HL-60 (cell line): ENCODE measurements at regions not wholly inside any gene's neighbourhood (a gene's known extent, or its start where the extent isn't known, plus 50 kb on each side); places are given as distances from the start of the nearest gene placed in this dataset.

ENCODE experiments used
- DNase-seq, 2 experiments: peaks; one replicate each; pipeline ENCODE4 v3.0.0-alpha.2; 2010 to 2020; ENCODE audit warnings: low read depth in 1 of 2, low spot score in 1 of 2
- H3K27ac ChIP-seq: fragments of 250-450 bp; sonication (Bioruptor Pico); replicated peaks from 2 replicates; pipeline ENCODE4 v1.5.1; 2020; ENCODE audit warnings: mild to moderate bottlenecking, moderate library complexity
- H3K27me3 ChIP-seq: fragments of 250-450 bp; sonication (Bioruptor Pico); 2 replicates; pipeline ENCODE4 v1.5.1; 2021; ENCODE audit warnings: mild to moderate bottlenecking, moderate library complexity; ENCODE audit not compliant: insufficient read depth, poor library complexity, severe bottlenecking
- H3K4me3 ChIP-seq: replicated peaks from 2 replicates; pipeline ENCODE4 v1.5.1; 2011; ENCODE audit warnings: mild to moderate bottlenecking, control low read depth, low read length; ENCODE audit not compliant: insufficient read depth
- CTCF ChIP-seq: IDR thresholded peaks from one replicate; pipeline ENCODE4 v1.5.1; 2011; ENCODE audit warnings: low read length, control low read depth, inconsistent platforms; ENCODE audit not compliant: insufficient read depth
- GABPA ChIP-seq: IDR thresholded peaks from 2 replicates; pipeline ENCODE4 v1.6.1; 2012; ENCODE audit warnings: low read depth
- POLR2AphosphoS5 ChIP-seq: IDR thresholded peaks from 2 replicates; pipeline ENCODE4 v1.6.1; 2012; ENCODE audit warnings: low read depth
- SPI1 ChIP-seq: IDR thresholded peaks from 2 replicates; pipeline ENCODE4 v1.6.1; 2012; ENCODE audit warnings: low read depth, mild to moderate bottlenecking, borderline replicate concordance
- TF ChIP-seq, protein P1 (sequence below): IDR thresholded peaks from 2 replicates; pipeline ENCODE4 v1.6.1; 2012; ENCODE audit warnings: low read depth; ENCODE audit not compliant: insufficient replicate concordance

GRCh38 chr20:24827603-24828295 lies 121.3 kb upstream of the CST7 start:
- TF ChIP-seq POLR2AphosphoS5 (no peak), SPI1 (no peak), CTCF (no peak), GABPA (no peak)
- TF ChIP-seq, protein P1, sequence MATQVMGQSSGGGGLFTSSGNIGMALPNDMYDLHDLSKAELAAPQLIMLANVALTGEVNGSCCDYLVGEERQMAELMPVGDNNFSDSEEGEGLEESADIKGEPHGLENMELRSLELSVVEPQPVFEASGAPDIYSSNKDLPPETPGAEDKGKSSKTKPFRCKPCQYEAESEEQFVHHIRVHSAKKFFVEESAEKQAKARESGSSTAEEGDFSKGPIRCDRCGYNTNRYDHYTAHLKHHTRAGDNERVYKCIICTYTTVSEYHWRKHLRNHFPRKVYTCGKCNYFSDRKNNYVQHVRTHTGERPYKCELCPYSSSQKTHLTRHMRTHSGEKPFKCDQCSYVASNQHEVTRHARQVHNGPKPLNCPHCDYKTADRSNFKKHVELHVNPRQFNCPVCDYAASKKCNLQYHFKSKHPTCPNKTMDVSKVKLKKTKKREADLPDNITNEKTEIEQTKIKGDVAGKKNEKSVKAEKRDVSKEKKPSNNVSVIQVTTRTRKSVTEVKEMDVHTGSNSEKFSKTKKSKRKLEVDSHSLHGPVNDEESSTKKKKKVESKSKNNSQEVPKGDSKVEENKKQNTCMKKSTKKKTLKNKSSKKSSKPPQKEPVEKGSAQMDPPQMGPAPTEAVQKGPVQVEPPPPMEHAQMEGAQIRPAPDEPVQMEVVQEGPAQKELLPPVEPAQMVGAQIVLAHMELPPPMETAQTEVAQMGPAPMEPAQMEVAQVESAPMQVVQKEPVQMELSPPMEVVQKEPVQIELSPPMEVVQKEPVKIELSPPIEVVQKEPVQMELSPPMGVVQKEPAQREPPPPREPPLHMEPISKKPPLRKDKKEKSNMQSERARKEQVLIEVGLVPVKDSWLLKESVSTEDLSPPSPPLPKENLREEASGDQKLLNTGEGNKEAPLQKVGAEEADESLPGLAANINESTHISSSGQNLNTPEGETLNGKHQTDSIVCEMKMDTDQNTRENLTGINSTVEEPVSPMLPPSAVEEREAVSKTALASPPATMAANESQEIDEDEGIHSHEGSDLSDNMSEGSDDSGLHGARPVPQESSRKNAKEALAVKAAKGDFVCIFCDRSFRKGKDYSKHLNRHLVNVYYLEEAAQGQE = no peak
- H3K27me3 ChIP-seq = no peaks in the 10 kb centered on the region
- DNase-seq = no peak
- H3K4me3 ChIP-seq = no peak overlapping the region
- H3K27ac ChIP-seq = no peak overlapping the region

- TF ChIP-seq, protein P1 = no peak
- TF ChIP-seq GABPA (no peak), CTCF (no peak), SPI1 (no peak), POLR2AphosphoS5 (no peak)
- H3K4me3 ChIP-seq = no peak overlapping the region
- no peak for DNase-seq
- H3K27ac ChIP-seq = no peak overlapping the region
- H3K27me3 ChIP-seq = no peaks in the 10 kb centered on the region
Measured at GRCh38 chr20:24828992-24829648, 119.9 kb upstream of the CST7 start.

DNA sequence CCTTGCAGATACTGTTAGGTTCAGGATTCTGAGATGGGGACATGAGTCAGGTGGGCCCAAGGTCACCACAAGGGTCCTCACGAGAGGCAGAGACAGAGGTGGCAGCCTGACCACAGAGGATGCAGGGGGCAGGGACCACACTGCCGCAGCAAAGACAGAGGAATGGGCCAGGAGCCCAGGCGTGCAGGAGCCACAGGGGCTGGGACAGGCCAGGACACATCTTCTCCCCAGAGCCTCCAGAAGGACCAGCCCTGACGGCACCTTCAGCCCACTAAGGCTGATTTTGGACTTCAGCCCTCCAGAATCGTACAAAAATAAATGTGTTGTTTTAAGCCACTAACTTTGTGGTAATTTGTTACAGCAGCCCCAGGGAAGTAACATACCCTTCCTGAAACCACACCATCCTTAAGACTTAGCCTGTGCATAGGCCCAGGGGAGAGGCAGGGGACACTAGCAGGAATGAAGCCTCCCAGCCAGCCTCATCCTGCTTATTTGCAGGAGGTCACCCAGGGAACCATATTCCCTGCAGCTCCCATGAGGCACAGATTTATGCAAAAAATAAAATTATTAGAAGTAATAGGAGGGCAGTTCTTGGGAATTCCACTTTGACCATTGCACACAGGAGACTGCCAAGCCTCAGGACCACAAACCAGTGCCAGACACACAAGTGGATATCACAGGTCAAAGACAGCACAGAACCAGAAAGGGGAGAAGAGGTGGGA lies 119.3 kb upstream of the CST7 start:
- DNase-seq = no peak
- no peaks in the 10 kb centered on the region for H3K27me3 ChIP-seq
- H3K27ac ChIP-seq = no peak overlapping the region
- H3K4me3 ChIP-seq = no peak overlapping the region
- no peak for TF ChIP-seq CTCF
- TF ChIP-seq GABPA = no peak
- no peak for TF ChIP-seq SPI1
- TF ChIP-seq, protein P1 = no peak
- TF ChIP-seq POLR2AphosphoS5 = no peak
